Esophagus squamous epithelium (tissue), 4 donors: ENCODE measurements at regions not wholly inside any gene's neighbourhood (a gene's known extent, or its start where the extent isn't known, plus 50 kb on each side); places are given as distances from the start of the nearest gene placed in this dataset.

Source experiments
- CTCF ChIP-seq, 6 experiments: fragments of 450-650 bp in 4 of 6; fragments of 200-600 bp in 2 of 6; sonication (generic) in 2 of 6; IDR thresholded peaks; one replicate each; pipeline ENCODE4 v1.5.1; 2016 to 2019; ENCODE audit warnings: antibody characterized with exemption in 6 of 6, mild to moderate bottlenecking in 4 of 6, moderate library complexity in 4 of 6
- POLR2A ChIP-seq, 4 donors: fragments of 450-650 bp; IDR thresholded peaks; one replicate each; pipeline ENCODE4 v1.6.1; 2017; ENCODE audit warnings: antibody characterized with exemption in 4 of 4, mild to moderate bottlenecking in 4 of 4, moderate library complexity in 3 of 4

GRCh38 chr5:25002371-25002770, 357.6 kb upstream of the CDH10 start:
- no peak for TF ChIP-seq POLR2A (IDR thresholded peaks at IDR 0.05)
- TF ChIP-seq CTCF (IDR thresholded peaks at IDR 0.05): no peak
